DOHH2 (cell line): ENCODE measurements at regions not wholly inside any gene's neighbourhood (a gene's known extent, or its start where the extent isn't known, plus 50 kb on each side); places are given as distances from the start of the nearest gene placed in this dataset.
"Not testable (repeated sequence)": the region's sequence is repeated elsewhere in the genome, so short reads cannot be mapped to it uniquely, and the experiment has no call there.

ENCODE experiments used
- H3F3A ChIP-seq: fragments of 200-600 bp; sonication (generic), shearing (Covaris generic); 2 replicates; pipeline ENCODE4 v1.6.0; 2016; ENCODE audit warnings: antibody characterized with exemption, mild to moderate bottlenecking; ENCODE audit not compliant: control insufficient read depth, insufficient read depth
- H3K27ac ChIP-seq: fragments of 200-600 bp; sonication (generic); 2 replicates; pipeline ENCODE4 v1.5.1; 2014; ENCODE audit warnings: low read depth, mild to moderate bottlenecking, low read length, moderate library complexity
- H3K27me3 ChIP-seq: fragments of 200-600 bp; sonication (generic); 2 replicates; pipeline ENCODE4 v1.6.1; 2014; ENCODE audit warnings: mild to moderate bottlenecking, low read length, mixed read lengths; ENCODE audit not compliant: control insufficient read depth
- H3K36me3 ChIP-seq: fragments of 200-600 bp; sonication (generic); 2 replicates; pipeline ENCODE4 v1.6.1; 2014; ENCODE audit warnings: mild to moderate bottlenecking, low read length, moderate library complexity, mixed read lengths; ENCODE audit not compliant: control insufficient read depth
- H3K4me1 ChIP-seq: fragments of 200-600 bp; sonication (generic); 2 replicates; pipeline ENCODE4 v1.6.1; 2014; ENCODE audit warnings: mild to moderate bottlenecking, low read length, mixed read lengths; ENCODE audit not compliant: control insufficient read depth
- H3K4me2 ChIP-seq: fragments of 200-600 bp; sonication (generic); 2 replicates; pipeline ENCODE4 v1.6.0; 2014; ENCODE audit warnings: mild to moderate bottlenecking, low read length, moderate library complexity
- H3K4me3 ChIP-seq: fragments of 200-600 bp; sonication (generic); 2 replicates; pipeline ENCODE4 v1.5.1; 2014; ENCODE audit warnings: mild to moderate bottlenecking, low read length, mixed read lengths
- H3K79me2 ChIP-seq: fragments of 200-600 bp; sonication (generic); 2 replicates; pipeline ENCODE4 v1.6.1; 2014; ENCODE audit warnings: mild to moderate bottlenecking, low read length, mixed read lengths; ENCODE audit not compliant: control insufficient read depth
- H3K9me2 ChIP-seq: fragments of 200-600 bp; sonication (generic); replicated peaks from 2 replicates; pipeline ENCODE4 v1.6.1; 2014; ENCODE audit warnings: mild to moderate bottlenecking, low read length, mixed read lengths; ENCODE audit not compliant: control insufficient read depth
- H3K9me3 ChIP-seq: fragments of 200-600 bp; sonication (generic); 2 replicates; pipeline ENCODE4 v1.6.1; 2014; ENCODE audit warnings: antibody characterized with exemption, low read length, mixed read lengths; ENCODE audit not compliant: control insufficient read depth, insufficient read depth
- H4K20me1 ChIP-seq: fragments of 200-600 bp; sonication (generic); 2 replicates; pipeline ENCODE4 v1.6.0; 2014; ENCODE audit warnings: low read depth, mild to moderate bottlenecking, antibody characterized with exemption, low read length, moderate library complexity; ENCODE audit not compliant: control insufficient read depth, insufficient read depth
- EZH2phosphoT487 ChIP-seq: fragments of 200-600 bp; sonication (generic); IDR thresholded peaks from 2 replicates; pipeline ENCODE4 v1.6.1; 2017; ENCODE audit warnings: borderline replicate concordance, mild to moderate bottlenecking, antibody characterized with exemption, low read length, moderate library complexity, mixed read lengths
- TF ChIP-seq, protein P1 (sequence below): fragments of 200-600 bp; sonication (generic); IDR thresholded peaks from one replicate; pipeline ENCODE4 v1.5.1; 2014; ENCODE audit warnings: antibody characterized with exemption, mild to moderate bottlenecking, low read depth, low read length; ENCODE audit not compliant: poor library complexity, severe bottlenecking

DNA sequence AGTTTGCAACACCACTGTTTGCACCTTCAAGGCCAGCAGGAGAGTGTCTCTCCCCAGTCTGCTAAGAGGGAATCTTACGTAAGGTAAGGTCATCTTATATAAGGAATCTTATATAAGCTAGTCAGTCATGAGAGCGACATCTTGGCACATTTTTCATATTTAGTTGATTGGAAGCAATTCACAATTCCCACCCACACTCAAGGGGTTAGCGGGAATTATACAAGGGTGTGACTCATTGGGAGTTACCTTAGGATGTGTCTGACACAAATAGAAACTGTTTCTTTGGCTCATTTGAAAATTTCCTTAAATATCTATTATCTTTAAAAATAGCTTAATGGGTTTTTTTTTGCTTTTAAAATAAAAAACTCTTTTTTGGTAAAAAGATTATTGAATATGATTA, 62.1 kb upstream of the GRPR start:
- no peaks in the 10 kb centered on the region for H4K20me1 ChIP-seq
- no peaks in the 10 kb centered on the region for H3K27me3 ChIP-seq
- no peaks in the 10 kb centered on the region for H3K9me2 ChIP-seq
- H3K4me2 ChIP-seq = no peak overlapping the region
- no peaks in the 10 kb centered on the region for H3K79me2 ChIP-seq
- H3K27ac ChIP-seq = no peak overlapping the region
- H3F3A ChIP-seq = no peaks in the 10 kb centered on the region
- no peaks in the 10 kb centered on the region for H3K36me3 ChIP-seq
- no peak overlapping the region for H3K4me3 ChIP-seq
- H3K9me3 ChIP-seq = no peaks in the 10 kb centered on the region
- TF ChIP-seq, protein P1, sequence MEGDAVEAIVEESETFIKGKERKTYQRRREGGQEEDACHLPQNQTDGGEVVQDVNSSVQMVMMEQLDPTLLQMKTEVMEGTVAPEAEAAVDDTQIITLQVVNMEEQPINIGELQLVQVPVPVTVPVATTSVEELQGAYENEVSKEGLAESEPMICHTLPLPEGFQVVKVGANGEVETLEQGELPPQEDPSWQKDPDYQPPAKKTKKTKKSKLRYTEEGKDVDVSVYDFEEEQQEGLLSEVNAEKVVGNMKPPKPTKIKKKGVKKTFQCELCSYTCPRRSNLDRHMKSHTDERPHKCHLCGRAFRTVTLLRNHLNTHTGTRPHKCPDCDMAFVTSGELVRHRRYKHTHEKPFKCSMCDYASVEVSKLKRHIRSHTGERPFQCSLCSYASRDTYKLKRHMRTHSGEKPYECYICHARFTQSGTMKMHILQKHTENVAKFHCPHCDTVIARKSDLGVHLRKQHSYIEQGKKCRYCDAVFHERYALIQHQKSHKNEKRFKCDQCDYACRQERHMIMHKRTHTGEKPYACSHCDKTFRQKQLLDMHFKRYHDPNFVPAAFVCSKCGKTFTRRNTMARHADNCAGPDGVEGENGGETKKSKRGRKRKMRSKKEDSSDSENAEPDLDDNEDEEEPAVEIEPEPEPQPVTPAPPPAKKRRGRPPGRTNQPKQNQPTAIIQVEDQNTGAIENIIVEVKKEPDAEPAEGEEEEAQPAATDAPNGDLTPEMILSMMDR = no peak
- no peak for TF ChIP-seq EZH2phosphoT487
- H3K4me1 ChIP-seq = peaks cover 9% of the 10 kb centered on the region

DNA sequence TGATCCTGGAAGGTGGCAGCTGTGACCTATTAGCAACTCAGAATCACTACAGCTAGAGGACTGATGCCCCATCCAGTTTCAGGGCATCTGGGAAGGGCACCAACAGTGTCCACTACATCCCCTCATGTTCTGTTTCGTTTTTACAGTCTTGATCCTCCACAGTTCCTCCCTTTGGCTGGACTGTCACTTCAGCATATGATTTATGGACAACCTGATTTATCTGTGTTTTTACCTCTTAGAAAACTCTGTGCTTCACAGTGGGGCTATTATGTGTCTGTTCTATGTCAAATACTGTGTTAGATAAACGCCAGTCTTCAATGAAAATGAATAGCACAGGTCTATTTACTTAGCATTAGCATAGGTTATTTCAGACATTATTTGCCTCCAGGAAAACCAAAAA, 63.1 kb upstream of the GRPR start:
- H3K27me3 ChIP-seq = no peaks in the 10 kb centered on the region
- H3K4me2 ChIP-seq = peak overlapping the region; percentile 16
- H3K4me1 ChIP-seq = peaks cover 9% of the 10 kb centered on the region
- no peaks in the 10 kb centered on the region for H3K9me3 ChIP-seq
- no peaks in the 10 kb centered on the region for H3K79me2 ChIP-seq
- H3K9me2 ChIP-seq = no peaks in the 10 kb centered on the region
- H4K20me1 ChIP-seq = no peaks in the 10 kb centered on the region
- H3F3A ChIP-seq = no peaks in the 10 kb centered on the region
- H3K36me3 ChIP-seq = no peaks in the 10 kb centered on the region
- TF ChIP-seq, protein P1 = no peak
- TF ChIP-seq EZH2phosphoT487 = no peak
- no peak overlapping the region for H3K4me3 ChIP-seq
- no peak overlapping the region for H3K27ac ChIP-seq

DNA sequence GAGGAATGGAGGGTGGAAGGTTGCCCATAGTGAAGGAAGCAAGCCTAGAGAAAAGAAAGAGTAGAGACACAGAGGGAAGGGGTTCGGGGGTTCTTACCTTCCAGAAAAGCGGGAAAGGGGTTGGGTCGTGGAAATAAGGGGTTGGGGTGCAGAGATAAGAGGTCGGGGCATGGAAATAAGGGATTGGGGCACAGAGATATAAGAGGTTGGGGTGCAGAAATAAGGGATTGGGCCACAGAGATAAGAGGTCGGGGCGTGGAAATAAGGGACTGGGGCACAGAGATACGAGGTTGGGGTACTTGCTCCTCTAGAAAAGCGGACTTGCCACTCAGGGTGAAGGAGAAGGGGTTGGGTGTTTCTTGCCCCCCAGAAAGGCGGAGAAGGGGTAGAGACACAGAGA, 74.2 kb upstream of the GRPR start:
- not testable (repeated sequence) for H3K4me1 ChIP-seq, H3K9me2 ChIP-seq, H3K4me3 ChIP-seq, H3F3A ChIP-seq, H3K9me3 ChIP-seq, H3K27ac ChIP-seq, H3K4me2 ChIP-seq, H3K36me3 ChIP-seq, H4K20me1 ChIP-seq, H3K79me2 ChIP-seq, H3K27me3 ChIP-seq

DNA sequence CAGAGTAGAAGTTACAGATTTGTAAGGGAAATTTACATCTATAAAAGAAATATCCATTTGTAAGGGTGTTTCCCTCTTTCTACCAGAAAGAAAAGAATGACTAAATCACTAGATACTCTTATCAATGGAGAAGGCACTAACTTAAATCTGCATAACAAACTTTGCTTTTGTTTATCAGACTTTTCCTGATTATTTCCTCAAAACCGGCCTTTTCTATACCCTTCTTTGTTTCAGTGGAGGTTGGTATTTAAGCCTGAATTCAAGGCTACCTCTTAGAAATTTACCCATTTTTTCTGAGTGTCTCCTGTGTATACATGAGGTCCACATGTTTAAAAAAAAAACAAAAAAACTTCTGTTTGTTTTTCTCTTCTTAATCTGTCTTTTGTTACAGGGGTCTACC, 80.4 kb upstream of the GRPR start:
- TF ChIP-seq, protein P1 = no peak
- TF ChIP-seq EZH2phosphoT487 = no peak
- no peaks in the 10 kb centered on the region for H3K9me2 ChIP-seq
- no peak overlapping the region for H3K27ac ChIP-seq
- no peaks in the 10 kb centered on the region for H3F3A ChIP-seq
- H3K36me3 ChIP-seq = no peaks in the 10 kb centered on the region
- no peaks in the 10 kb centered on the region for H3K79me2 ChIP-seq
- no peaks in the 10 kb centered on the region for H3K27me3 ChIP-seq
- no peaks in the 10 kb centered on the region for H3K9me3 ChIP-seq
- H4K20me1 ChIP-seq = no peaks in the 10 kb centered on the region
- no peak overlapping the region for H3K4me3 ChIP-seq
- H3K4me2 ChIP-seq = no peak overlapping the region
- H3K4me1 ChIP-seq = peaks cover 20% of the 10 kb centered on the region
